Fibroblast of villous mesenchyme (primary cell): ENCODE measurements at regions not wholly inside any gene's neighbourhood (a gene's known extent, or its start where the extent isn't known, plus 50 kb on each side); places are given as distances from the start of the nearest gene placed in this dataset.

Experiments used
- DNase-seq: peaks from one replicate; pipeline ENCODE4 v3.0.0-alpha.2; 2010; ENCODE audit warnings: low read depth
- H3K4me3 ChIP-seq: 2 replicates; pipeline ENCODE4 v1.5.1; 2011; ENCODE audit warnings: low read depth, mild to moderate bottlenecking, low read length
- CTCF ChIP-seq: IDR thresholded peaks from 2 replicates; pipeline ENCODE4 v1.5.1; 2012; ENCODE audit warnings: low read depth, mild to moderate bottlenecking, low read length; ENCODE audit not compliant: insufficient read depth

GRCh38 chr21:33127154-33127867, 57.4 kb downstream of the OLIG1 start:
- DNase-seq = peak; percentile 66
- peak overlapping the region; percentile 31 for H3K4me3 ChIP-seq
- peak; percentile 89 for TF ChIP-seq CTCF

- no peak for DNase-seq
- H3K4me3 ChIP-seq = no peak overlapping the region
- TF ChIP-seq CTCF = no peak
Observed at GRCh38 chr21:33127868-33128242, 57.9 kb downstream of the OLIG1 start.

GRCh38 chr21:33128538-33128937, 58.6 kb downstream of the OLIG1 start:
- no peak overlapping the region for H3K4me3 ChIP-seq
- TF ChIP-seq CTCF = no peak
- no peak for DNase-seq

GRCh38 chr21:33132054-33132453, 62.1 kb downstream of the OLIG1 start:
- DNase-seq = no peak
- no peak for TF ChIP-seq CTCF
- no peak overlapping the region for H3K4me3 ChIP-seq

GRCh38 chr21:33133892-33134291, 64.0 kb downstream of the OLIG1 start:
- TF ChIP-seq CTCF = no peak
- no peak for DNase-seq
- no peak overlapping the region for H3K4me3 ChIP-seq

- H3K4me3 ChIP-seq = no peak overlapping the region
- DNase-seq = no peak
- no peak for TF ChIP-seq CTCF
Observed at GRCh38 chr21:33135925-33136324, 66.0 kb downstream of the OLIG1 start.
